PC-9 (cell line): ENCODE measurements at regions not wholly inside any gene's neighbourhood (a gene's known extent, or its start where the extent isn't known, plus 50 kb on each side); places are given as distances from the start of the nearest gene placed in this dataset.

Source experiments
- CTCF ChIP-seq: fragments of 200-600 bp; sonication (generic); conservative IDR thresholded peaks from 2 replicates; pipeline ENCODE4 v1.6.1; 2017; ENCODE audit warnings: mixed run types, antibody characterized with exemption, mild to moderate bottlenecking, moderate library complexity
- EZH2 ChIP-seq: fragments of 200-600 bp; sonication (generic); IDR thresholded peaks from 2 replicates; pipeline ENCODE4 v1.8.0; 2017; ENCODE audit warnings: antibody characterized with exemption, low read depth

GRCh38 chr5:163888366-163888765, 382.9 kb downstream of the MAT2B start:
- TF ChIP-seq CTCF, result no peak
- no peak for TF ChIP-seq EZH2
